NCI-H2227 (cell line): ENCODE measurements at regions not wholly inside any gene's neighbourhood (a gene's known extent, or its start where the extent isn't known, plus 50 kb on each side); places are given as distances from the start of the nearest gene placed in this dataset.
"Not testable (repeated sequence)": the region's sequence is repeated elsewhere in the genome, so short reads cannot be mapped to it uniquely, and the experiment has no call there.

Source experiments
- DNase-seq: peaks from one replicate; lab custom pipeline; 2025; ENCODE audit not compliant: unreplicated experiment; lab: John Stamatoyannopoulos, UW

DNA sequence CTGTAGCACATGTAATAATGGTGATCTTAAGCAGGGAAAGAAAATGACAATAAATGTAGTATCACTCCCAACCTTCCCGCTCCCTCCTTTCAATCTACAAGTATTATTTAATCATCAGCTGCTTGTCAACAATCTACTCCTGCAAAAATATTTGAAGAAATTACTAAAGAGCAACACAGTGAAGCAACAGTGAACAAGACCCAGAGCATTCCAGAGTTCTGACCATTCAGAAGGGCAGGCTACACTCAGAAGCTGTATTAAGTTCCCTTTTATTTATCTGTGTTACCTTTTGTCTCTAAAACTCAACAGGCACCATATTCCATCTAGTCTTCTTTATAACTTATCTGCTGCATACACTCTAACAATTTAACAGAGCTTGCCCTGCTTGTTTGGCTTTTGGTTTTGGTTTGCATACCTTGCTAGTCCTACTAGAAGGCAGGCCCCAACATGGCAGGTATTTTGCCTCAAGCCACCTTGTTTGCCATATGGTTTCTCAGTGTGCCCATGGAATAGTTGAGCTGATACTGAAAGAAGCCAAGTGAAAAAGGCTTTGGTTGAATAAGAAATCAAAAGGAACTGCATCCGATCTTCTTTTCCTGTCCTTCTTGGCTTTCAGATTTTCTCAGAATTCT, 253.9 kb downstream of the CEMIP2 start:
- no peak for DNase-seq

DNA sequence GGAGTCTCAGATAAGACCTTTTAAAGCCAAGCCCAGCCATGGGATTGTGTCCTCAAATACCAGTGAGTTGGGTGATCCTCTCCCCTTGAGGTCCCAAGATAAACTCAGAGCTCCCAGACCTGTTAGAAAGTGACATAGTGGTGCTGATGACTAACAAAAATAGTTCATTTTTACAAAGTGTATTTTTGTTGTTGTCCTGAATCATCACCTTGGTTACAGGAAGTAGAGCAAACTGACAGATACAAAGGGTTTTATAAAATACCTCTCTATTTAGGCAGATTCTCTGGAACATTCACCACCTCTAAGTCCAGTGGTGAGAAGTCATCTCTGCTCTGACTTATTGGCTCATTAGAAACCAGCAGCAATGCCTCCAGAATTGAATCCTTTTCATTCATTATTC, 259.3 kb downstream of the CEMIP2 start:
- no peak for DNase-seq

DNA sequence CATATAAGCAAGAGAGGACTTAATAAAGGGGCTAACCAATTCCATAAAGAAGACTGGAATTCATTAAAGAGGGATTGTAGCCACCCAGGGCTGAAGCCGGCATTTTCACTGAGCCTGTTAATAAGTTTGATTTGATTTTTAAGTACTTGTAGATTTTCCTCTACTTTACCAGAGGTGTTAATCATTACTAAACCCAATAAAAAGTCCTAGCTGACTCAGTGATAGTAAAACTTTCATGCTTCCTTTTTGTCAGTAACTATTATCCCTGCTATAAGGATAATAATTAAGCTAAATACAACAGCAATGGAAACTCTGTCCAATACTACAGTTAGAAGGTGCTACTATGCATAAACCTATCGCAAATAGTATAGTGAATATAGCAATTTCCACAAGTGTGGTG, 260.2 kb downstream of the CEMIP2 start:
- not testable (repeated sequence) for DNase-seq

DNA sequence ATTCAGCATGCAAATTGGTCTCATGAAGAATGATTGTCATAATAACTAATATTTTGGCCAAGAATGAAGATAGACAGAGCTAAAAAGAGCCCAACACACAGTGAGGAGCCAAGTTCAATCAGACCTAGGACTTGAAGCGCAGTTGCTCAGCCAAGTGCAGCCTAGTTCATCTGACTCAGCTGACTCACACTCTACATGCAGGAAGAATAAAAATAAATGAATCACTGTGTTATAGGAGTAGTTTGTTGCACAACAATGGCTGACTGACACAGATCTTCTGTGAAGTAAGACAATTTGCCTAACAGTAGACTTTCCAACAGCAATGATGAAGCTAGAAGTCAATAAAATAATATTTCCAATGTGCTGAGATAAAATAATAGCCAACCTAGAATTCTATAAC, 261.5 kb downstream of the CEMIP2 start:
- no peak for DNase-seq

DNA sequence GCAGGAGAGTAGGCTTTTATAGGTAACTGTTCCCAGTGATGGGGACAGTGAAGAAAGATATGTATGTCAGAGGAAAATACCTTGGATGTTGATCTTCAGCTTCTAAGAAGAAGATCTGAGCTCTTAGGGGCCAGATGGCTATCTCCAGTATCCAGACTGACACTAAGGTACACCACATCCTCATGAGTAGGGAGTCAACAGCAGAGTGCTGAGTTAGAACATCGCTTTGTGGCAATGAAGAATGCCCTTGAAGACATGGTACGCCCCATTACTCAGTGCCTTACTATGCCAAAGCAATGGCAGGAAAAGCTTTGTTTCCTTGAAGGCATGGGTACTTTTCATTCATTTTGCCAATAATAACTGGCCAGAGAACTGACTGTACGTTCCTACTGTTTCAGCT, 263.7 kb downstream of the CEMIP2 start:
- no peak for DNase-seq

DNA sequence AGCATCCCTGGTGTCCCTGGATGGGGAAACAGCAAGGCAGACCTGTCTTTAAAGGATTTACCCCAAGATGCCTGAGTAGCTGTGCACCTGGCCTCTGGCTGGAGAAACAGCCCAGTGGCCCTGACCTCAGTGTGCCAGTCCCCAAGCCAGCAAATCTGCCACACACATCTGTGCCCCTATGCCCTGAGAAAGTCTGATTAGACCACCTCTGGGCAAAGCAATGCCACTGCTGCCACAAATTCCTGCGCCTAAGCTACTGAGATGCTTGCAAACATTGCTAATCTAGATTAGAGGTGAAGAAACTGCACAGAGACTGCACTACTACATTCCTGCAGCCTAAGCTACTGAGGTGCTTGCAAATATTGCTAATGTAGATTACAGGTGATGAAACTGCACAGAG, 269.6 kb downstream of the CEMIP2 start:
- DNase-seq, result no peak

DNA sequence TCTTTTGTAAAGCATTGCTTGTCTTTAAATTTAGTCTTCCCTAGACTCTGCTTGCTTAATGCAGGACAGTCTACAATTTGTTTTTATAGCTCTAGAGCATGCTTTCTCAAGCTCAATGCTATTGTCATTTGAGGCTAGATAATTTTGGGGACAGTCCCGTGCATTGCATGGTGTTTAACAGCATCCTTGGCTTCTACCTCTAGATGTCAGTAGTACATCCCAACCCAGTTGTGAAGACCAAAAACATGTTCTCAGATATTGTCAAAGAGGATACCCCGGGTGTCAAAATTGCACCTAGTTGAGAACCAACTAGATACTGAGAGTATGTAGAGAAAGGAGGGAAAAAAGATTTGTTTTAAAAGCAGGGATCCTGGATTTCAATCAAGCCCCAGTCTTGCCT, 277.5 kb downstream of the CEMIP2 start:
- DNase-seq, result no peak

DNA sequence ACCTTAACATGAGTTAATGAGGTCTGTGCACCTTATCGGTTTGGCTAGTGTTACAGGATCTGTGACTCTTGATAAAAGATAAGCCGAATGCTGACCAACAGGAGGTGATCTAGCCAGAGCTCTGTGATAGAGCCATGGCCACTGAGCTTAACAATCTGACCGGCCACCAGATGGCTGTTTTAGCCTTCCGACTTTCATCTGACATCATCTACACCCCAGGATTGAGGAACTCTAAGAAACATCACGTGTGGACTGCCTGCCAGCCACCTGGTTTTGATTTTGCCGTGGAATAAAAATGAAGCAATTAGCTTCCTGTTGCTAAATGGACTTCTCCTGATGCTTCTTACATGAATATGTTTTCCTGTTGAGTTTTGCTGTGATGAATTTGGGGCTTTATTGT, 281.3 kb downstream of the CEMIP2 start:
- DNase-seq, result no peak

DNA sequence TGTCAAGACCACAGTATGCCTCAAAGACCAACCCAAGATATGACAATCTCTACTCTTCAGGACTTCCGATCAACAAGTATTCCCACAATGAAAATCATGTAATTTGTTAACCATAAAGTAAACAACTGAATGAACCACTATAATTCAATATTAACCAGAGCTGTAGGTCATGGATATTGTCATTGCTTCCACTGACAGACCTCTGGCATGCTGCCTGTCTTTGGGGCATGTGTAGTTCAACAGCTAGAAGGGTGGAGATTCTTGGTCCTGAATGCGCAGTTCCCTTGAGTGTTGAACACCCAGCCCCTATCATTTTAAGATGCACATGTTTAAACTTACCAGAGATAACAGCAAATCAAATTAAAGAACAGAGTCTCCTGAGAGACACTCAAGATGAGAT, 283.0 kb downstream of the CEMIP2 start:
- no peak for DNase-seq

DNA sequence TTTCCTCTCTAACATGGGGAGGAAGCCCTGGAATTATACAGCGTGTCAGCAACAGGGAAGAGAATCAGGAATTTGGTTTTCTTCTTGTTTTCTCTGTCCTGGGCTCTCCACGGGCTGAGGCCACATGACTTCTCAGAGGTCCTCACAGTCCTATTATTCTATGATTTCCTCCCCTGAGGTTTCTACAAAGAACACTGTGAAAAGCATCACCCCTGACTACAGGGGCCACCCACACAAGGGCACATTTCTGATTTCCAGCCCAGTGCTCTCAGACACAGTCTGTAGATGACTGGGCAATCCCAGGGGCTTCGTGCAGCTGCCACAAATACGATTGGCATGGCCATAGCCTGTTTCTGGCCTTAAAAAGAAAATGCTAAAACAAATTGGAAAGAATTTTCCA, 284.9 kb downstream of the CEMIP2 start:
- no peak for DNase-seq

DNA sequence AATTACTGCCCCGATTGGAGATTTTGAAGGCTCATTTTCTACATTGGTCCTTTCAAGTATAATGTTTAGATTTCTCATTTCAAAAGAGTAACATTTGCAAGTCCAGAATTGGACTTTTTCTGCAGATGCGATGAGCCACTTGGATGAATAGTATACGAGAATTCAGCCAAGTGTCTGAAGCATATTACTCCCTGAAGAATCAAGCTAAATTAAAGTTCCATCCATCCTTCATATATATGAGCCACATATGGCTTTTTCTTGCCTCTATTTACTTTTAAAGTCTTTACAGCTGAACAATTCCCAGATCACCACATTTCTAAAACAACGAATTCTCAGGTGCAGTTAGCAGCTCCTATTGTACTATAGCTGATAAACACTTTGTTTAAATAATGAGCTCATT, 288.7 kb downstream of the CEMIP2 start:
- DNase-seq, result no peak

DNA sequence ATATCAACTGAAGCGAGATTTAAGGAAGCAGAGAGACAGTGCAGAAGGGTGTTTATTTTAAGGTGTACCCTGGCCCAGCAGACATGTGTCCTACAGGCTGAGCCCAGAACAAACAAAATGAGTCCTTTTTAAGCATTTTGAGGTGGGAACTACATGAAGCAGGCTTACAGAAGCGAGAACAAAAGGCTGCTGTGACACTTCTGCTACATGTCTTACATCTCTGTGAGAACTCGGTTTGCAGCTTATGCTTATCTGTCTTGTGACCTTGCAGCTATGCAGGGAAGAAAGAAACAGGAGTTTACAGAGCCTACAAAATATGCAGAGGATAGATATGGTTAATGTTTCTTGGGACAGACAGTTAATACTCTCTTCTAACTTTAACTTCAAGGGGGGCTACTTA, 295.9 kb downstream of the CEMIP2 start:
- DNase-seq, result no peak

DNA sequence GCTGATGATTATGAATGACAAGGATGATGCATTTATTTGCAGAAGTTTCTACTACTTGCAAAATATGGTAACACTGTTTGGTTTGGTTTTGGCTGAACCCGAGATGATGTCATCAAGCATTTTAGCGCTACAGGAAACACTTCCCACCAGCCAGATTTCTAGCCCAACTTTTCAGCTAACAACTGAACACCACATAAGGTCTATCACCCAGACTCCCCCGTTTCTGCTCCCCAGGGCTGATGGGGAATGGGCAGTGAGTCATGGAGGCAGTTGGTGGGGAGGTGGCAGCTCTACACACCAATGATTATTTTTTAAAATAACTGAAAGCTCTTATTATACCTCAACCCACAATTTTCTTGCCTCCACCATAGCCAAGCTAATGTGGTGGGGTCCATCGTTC, 302.9 kb downstream of the CEMIP2 start:
- DNase-seq, result no peak

DNA sequence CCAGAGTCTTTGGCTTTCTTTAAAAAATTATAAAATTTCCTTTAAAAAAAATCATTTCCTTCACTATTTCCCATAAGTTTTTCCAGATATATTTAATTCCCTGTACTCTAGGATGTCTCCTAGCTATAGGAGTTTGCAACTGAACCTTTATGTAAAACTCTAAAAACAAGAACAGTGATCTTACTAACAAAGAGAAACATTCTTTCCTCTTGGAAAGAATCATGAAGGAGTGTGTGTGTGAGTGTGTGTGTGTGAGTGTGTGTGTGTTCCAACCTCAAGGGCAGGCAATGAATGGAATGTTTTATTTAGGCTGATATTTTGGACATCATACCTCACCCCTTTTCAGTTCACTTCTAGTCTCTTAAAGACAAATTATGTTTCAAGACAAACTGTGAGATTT, 309.2 kb downstream of the CEMIP2 start:
- no peak for DNase-seq

DNA sequence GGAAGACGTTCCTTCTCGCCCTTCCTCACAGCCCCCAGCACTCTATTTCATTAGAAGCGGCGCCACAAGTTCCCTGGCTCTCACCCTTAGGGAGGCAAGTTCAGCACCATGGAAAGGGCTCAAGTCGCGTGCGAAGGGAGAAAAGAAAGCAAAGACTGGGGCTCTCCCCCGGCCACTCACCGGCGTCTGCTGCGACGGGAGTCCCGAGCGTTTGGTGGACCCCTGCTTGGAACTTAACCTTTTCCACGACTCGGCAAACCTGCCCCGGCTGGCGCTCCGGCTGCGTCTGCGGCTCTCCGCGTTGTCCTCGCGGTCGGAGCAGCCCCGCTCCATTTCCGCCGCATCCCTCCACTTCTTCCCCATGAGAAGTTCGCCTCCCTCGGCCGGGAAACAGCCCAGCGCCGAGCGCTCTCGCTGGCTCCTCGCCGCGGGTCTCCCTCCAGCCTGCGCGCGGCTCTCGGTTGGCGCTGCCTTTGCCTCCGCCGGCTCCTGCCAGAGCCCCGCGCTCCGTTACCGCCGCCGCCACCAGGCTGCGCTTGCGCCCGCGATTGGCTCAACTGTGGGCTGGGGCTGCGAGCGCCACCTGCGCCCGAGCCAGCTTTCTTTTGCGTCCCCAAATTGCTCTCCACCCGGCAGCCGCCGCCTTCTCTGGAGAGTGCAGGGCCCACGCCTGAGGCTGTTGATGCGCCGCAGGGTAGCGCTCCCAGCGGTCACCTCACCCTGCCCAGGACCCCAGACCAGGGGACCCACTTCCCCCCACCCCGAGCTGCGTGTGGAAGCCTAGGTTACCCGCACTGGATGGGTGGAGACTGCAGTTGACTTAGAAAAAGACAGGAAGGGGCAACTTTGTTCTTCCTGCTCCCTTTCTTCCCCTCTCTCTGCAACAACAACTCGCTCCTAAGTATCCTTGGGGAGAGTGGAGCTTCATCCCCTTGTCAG, 321.6 kb downstream of the CEMIP2 start:
- DNase-seq, result peak; percentile 85

DNA sequence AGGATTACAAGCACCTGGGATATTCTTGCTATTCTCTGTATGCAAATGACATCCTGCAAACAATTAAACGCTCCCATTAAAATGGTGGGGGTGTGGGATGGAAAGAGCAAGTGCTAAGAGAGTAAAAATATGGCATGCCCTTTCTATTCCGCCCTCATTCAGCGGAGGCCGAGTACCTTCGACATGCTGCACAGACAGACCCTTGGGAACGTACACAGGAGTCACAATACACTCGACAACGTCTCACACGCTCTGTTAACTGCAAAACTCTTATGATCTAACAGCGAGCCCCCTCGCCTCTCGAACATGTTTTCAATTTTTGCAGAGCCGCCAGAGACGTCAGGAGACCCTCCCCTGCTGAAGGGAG, 322.2 kb downstream of the CEMIP2 start:
- DNase-seq, result no peak

DNA sequence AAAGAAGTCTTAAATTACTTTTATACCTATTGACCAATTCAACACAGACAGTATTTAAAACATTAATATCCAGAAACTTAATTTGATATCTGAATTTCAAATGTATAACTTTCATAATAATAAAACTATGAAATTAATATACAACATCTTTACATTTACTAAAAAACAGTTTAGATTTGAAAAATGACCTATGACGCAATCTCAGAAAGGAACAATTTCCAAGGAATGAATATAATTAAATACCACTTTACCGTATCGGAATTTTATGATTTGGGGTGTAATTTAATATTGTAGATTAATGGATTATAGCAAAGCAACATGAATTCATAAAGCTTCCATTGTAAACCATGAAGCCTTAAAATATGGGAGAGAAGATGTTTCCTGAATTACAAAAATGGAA, 321.5 kb upstream of the TRPM3 start:
- DNase-seq, result no peak

DNA sequence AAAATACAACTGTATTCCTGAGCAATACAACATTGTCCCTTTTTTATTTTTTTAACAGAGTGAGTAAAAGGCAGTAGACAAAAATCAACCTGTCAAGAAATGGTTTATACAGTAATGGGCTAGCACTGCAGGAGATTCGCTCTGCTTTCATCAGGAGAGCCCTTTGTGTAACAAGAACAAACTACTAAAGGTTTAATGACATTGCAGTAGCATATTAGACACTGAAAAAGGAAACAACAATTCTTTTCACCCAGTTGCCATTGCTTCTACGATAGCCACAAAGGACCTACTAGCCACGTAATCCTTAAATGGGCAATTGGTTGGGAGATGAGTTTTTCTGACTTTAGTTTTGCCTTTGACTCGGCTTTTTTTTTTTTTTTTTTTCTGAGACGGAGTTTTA, 319.8 kb upstream of the TRPM3 start:
- peak; percentile 34 for DNase-seq

DNA sequence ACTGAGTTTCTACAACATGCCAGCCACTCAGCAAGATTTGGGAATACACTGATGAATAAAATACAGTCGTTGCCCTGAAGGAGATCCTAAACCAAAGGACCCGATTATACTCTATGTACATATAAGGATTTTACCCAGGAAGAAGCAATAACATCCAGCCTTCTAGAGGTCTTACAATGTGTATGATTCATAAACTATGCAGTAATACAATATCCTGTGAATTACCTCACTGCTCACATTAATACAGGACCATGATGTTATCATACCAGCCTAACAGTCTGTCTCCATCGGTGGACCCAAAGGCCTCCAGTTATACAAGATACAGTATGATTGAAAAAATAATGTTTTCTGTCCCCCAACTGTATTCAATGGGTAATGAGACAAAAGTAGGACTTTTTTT, 310.5 kb upstream of the TRPM3 start:
- DNase-seq, result no peak

DNA sequence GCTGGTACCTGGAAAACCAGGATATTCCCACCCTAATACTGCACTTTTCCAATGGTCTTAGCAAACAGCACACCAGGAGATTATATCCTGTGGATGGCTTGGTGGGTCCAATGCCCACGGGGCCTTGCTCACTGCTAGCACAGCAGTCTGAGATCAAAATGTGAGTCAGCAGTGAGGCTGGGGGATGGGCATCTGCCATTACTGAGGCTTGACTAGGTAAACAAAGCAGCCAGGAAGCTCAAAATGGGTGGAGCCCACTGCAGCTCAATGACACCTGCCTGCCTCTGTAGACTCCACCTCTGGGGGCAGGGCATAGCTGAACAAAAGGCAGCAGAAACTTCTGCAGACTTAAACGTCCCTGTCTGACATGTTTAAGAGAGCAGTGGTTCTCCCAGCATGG, 285.9 kb upstream of the TRPM3 start:
- DNase-seq, result not testable (repeated sequence)

DNA sequence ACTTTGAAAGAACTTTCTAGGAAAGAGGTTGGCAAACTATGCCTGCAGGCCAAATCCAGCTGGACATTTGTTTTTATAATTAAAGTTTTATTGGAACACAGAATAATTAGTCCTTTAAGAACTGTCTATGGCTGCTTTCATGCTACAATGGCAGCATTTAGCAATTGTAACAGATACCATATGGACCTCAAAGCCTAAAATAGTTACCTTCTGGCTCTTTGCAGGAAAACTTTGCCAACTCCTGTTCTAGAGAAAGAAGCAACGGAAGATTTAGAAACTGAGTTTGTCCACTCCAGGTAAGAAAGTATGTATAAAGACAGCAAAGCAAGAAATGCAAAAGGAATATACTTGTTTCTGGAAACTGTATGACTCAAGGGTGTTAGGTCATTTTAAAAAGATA, 281.7 kb upstream of the TRPM3 start:
- DNase-seq, result no peak

DNA sequence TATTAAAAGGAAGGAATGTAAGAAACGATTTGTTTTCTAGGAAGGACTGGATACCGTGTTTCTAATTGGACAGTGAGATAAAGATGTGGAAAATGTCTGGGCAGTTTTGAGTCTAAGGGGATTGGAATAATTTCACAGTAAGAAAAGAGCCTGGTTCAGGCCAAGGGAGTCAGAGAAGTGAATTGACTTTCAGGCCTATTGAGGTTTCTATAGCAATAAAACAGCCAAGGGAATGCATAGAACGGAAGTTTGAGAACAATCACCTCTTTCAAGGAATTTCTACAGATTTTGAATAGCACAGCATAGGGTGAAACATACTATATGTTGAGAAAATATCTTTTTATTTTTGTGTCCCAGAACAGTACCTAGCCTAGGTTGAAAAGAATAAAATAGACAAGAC, 271.6 kb upstream of the TRPM3 start:
- no peak for DNase-seq

DNA sequence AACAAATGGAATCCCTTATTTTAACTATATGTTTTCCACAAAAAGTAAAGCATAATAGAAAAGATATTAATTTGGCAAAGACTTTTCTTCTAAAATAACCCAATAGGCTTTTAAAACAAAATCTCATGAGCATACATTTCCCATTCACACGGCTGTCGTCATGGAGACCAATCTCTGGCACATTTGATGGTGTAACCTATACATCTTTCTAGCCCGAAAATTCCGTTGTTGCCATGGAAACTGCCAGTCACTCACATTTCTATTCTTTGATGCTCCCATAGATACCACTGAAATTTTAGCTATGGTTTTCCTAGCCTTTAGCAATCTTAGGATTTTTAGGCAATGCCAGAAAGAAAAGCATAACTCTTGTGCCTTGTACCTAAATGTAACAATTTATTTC, 262.9 kb upstream of the TRPM3 start:
- peak; percentile 67 for DNase-seq
